HG03520 (cell line): ENCODE measurements at regions not wholly inside any gene's neighbourhood (a gene's known extent, or its start where the extent isn't known, plus 50 kb on each side); places are given as distances from the start of the nearest gene placed in this dataset.

Experiments
- ATAC-seq: cut with Tn5 transposase; IDR thresholded peaks from one replicate; pipeline ENCODE4 v1.9.1; 2021; ENCODE audit warnings: mild to moderate bottlenecking, moderate library complexity; ENCODE audit not compliant: unreplicated experiment

DNA sequence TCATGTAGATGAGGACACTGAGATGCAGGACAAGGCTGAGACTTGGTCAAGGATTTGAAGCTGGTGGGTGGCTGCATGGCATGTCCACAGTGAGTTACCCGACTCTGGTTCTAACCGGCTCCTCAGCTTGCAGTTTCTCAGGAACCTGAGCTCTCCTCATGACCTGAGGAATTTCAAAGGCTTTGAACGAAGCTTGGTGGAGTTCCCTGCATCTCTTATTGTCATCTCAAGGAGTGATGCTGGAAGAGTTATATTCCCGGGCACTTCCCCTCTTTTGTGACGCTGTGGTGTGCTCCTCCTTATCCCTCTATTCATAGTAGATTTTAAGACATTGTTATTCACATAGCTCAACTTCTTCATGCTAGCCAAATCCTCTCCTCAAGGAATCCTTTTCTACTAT lies 500.1 kb upstream of the HTR2A start:
- ATAC-seq, result no peak

DNA sequence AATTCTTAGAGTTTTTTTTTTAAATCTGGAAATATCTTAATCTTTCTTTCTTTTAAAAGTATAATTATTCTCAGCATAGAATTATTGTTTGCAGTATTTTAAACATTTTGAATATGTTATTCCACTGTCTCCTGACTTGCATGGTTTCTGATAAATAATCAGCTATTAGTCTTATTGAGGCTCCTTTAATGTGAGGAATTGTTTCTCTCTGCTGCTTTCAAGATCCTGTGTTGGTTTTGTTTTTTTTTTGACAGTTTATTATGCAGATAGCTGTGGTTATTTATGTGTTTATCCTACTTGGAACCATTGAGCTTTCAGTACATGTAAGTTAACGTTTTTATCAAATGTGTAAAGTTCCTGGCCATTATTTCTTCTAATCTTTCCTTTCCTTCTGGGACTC lies 477.9 kb upstream of the HTR2A start:
- no peak for ATAC-seq

- ATAC-seq, result no peak
Observed at GRCh38 chr13:47372751-47373150, 475.9 kb upstream of the HTR2A start.

DNA sequence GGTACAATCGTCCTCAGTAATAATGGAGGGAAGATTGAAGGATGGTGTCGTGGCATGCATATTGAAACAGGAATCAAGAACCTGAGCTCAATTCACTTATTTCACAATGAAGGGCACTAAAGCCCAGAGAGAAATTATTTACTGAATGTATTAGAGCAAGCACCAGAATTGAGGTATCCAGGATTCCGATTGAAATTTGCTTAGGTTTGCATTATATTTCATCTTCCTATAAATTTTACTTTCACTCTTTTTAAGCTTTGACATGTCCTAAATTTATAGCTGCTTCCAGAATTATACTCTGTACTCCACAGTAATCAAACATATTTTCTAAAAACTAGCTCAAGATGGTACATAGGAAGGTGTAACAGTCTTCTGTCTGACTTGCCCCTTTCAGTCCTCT lies 454.9 kb upstream of the HTR2A start:
- ATAC-seq, result no peak

DNA sequence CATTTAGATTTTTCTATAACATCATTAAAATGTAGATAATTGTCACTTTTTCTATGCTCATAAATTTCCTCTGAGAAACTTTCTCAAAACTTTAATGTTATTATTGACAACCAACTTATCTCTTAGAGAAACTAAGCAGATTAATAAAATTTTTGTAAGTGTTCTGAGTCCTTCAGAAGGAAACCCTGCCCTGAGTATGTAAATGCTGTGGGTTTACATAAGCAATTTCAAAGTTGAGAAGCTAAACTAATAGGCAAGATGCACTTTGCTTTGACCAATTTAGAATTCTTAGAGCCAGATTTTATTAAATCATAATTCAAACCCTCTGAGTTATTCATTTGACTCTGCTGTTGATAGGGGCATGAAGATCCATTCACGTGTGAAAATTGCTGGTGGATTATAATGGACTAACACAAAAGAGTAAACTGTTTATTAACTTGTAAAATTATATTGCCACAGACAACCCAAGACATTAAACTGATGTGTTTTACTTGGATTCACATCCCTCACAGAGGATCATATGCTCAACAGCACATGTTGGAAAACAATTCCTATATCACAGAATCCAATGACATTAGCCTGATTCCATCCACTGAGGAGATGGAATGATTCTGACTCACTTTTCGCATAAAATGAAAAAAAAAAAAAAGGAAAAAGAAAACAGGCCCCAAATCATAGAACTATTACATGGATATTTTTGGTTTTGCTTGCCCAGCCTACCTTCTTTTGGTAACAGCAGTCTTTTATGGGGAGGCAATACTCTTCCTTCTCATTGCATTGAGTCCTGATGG lies 453.7 kb upstream of the HTR2A start:
- ATAC-seq, result no peak

GRCh38 chr13:47349211-47349610 lies 452.4 kb upstream of the HTR2A start:
- ATAC-seq, result no peak

DNA sequence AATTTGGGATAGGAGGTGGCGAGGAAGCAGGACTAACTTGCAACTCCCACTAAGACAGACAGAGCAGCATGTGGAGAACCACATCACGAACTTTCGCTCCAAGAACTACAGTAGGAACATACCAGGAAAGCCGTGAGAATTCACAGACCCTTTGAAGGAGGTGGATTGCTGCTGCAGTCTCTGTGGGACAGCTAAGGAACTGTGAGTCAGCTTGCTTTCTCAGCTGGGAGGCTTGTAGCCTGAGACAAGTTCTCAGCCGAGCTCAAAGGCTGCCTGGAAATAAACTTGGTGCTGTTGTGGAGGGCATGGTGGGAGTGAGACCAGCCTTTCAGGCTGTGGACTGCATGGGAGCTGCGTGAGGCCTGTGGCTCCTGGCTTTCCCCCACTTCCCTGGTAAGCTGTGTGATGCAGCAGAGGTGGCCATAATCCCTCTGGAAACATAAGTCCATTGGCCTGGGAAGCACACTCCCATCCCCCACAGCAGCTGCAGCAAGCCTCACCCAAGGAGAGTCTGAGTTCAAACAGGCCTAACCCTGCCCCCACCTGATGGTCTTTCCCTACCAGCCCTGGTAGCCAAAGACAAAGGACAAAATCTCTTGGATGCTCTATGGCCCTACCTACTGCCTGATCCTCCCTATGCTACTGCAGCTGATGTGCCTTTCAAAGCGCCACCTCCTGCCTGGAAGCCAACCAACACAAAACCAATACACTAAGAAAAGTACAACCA lies 441.1 kb upstream of the HTR2A start:
- no peak for ATAC-seq

GRCh38 chr13:47334173-47334572 lies 437.3 kb upstream of the HTR2A start:
- ATAC-seq, result no peak

DNA sequence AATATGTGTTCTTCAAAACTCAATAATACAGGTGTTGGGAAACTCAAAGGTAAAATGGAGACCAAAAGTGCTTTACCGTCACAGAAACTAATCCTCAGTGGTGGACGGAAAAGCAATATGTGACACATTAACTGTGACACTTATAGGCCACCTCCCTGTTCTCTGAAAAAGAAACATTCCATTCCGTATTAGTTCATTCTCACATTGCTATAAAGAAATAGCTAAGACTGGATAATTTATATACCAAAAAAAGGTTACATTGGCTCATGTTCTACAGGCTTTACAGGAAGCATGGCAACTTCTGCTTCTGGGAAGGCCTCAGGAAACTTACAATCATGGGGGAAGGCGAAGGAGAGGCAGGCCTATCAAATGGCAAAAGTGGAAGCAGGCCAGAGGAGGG lies 435.3 kb upstream of the HTR2A start:
- ATAC-seq, result no peak

- no peak for ATAC-seq
Observed at GRCh38 chr13:47330031-47330430, 433.2 kb upstream of the HTR2A start.

DNA sequence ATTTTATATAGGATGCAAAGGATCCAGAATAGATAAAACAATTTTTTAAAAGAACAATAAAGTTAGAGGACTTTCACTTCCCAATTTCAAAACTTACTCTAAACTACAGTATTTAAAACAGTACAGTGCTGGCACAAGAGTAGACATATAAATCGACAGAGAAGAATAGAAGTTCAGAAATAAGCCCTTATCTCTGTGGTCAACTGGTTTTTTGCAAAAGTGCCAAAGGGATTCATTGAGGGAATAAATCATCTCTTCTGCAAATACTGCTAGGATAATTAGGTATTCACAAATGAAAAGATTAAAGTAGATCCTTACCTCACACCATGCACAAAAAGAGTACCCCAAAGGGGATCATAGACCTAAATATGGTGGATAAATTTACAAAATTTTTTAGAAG lies 431.0 kb upstream of the HTR2A start:
- ATAC-seq, result no peak

- ATAC-seq, result no peak
Observed at GRCh38 chr13:47326061-47326460, 429.2 kb upstream of the HTR2A start.

DNA sequence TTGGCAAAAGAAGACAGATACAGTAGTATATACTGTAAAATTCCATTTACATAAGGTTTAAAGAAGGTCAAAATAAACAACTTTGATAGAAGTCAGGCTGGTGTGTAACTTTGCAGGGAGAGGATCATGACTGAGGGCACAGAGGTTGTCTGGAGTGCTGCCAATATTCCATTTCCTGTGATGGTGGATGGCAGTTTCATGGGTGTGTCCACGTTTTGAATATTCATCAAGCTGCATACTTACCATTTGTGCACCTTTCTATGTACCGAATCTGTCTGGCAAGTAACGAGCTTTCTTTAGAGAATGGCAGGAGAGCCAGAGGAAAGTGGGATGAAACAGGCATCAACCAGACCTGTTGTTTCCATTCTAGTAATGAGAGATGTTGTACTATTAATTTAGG lies 420.5 kb upstream of the HTR2A start:
- ATAC-seq, result no peak

GRCh38 chr13:47310401-47310800 lies 413.5 kb upstream of the HTR2A start:
- no peak for ATAC-seq

DNA sequence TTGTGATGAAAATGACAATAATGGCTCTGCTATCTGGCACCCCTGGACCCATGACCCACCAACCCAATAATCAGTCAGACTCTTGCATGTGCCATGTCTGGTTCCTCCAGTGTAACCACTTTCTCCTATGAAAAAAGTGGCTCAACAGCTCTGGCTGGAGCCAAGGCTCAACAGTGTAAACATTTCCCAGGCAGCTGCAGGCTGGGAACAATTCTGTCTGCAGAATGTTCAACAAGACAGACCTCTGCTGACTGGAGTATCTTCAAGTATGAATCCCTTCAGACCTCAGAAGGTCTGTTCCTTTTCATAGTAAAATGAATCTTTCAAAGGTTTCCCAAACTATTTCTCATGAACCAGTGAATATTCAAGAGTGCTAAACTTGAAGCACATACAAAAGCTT lies 410.1 kb upstream of the HTR2A start:
- no peak for ATAC-seq

GRCh38 chr13:47303626-47304025 lies 406.8 kb upstream of the HTR2A start:
- ATAC-seq, result no peak

DNA sequence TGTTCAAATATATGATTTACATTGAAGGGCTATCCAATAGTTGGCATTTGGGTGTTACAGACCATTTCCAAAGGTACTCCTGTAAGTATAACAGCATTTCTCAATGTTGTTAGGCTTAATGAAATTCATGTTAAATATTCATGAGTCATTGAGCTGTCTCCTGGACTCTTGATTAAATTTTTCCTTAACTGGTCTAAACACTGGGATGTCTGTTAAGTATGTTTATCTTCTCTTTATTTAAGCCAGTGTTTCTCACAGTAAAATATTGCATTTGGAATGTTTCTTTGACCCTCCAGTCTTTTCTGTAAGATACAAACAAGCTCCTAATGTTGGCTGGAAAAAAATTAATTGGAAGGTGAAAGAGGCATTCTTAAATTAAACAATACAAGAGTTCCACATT lies 402.5 kb upstream of the HTR2A start:
- ATAC-seq, result no peak

DNA sequence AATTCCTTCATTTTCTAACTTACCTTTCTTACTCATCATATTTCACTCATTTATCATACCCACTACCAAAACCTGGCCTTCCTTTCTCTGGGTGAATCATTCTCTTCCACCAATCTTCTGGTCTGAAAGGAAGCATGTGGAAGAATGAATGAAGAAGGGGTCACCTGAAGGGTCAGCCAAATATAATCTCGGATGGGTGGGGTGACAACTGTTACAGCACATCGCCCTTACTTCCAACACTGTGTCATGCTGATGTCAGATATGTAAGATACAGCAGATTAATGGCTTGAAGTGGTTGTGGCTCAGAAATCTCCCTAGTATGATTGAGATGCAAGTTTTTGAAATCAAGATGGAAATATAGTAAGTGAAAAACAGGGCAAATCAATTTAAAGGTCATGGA lies 401.7 kb upstream of the HTR2A start:
- no peak for ATAC-seq

DNA sequence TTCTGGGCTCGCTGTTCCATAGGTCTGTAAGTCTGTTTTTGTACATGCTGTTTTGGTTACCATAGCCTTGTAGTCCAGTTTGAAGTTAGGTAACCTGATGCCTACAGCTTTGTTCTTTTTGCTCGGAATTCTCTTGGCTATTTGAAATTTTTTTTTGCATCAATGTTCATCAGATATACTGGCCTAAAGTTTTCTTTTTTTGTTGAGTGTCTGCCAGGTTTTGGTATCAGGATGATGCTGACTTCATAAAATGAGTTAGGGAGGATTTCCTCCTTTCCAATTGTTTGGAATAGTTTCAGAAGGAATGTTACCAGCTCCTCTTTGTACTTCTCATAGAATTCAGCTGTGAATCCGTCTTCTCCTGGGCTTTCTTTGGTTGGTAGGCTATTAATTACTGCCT lies 397.8 kb upstream of the HTR2A start:
- no peak for ATAC-seq

GRCh38 chr13:47291107-47291656 lies 394.3 kb upstream of the HTR2A start:
- ATAC-seq, result no peak

GRCh38 chr13:47289567-47289966 lies 392.7 kb upstream of the HTR2A start:
- no peak for ATAC-seq

DNA sequence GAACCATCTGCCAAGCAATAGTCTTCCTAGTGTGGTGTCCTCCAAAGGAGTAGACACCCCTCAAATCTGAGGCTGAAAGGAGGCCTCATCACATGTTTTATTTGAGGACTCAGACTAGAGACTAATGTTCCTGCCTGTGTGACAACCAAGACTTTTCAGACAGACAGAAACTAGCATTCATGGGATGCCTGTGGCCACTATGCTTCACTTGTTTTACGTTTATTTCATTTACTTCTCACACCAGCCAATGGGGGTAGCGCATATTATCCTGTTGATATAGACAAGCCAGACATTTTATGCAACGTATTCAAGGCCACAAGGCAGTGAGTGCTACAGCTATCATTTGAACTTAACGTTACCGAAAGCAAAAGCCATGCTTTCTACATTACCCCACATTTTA lies 391.7 kb upstream of the HTR2A start:
- no peak for ATAC-seq
